ENCODE measurements at regions not wholly inside any gene's neighbourhood (a gene's known extent, or its start where the extent isn't known, plus 50 kb on each side); places are given as distances from the start of the nearest gene placed in this dataset.
"Not testable (repeated sequence)": the region's sequence is repeated elsewhere in the genome, so short reads cannot be mapped to it uniquely, and the experiment has no call there.

GRCh38 chr3:174482541-174482940 lies 376.6 kb upstream of the NAALADL2 start:
- H3K4me3 ChIP-seq (ENCODE audit: control insufficient read depth, low read depth, low read length), result no peak overlapping the region
- DNase-seq (ENCODE audit: low read depth), result no peak
- TF ChIP-seq, protein P1, sequence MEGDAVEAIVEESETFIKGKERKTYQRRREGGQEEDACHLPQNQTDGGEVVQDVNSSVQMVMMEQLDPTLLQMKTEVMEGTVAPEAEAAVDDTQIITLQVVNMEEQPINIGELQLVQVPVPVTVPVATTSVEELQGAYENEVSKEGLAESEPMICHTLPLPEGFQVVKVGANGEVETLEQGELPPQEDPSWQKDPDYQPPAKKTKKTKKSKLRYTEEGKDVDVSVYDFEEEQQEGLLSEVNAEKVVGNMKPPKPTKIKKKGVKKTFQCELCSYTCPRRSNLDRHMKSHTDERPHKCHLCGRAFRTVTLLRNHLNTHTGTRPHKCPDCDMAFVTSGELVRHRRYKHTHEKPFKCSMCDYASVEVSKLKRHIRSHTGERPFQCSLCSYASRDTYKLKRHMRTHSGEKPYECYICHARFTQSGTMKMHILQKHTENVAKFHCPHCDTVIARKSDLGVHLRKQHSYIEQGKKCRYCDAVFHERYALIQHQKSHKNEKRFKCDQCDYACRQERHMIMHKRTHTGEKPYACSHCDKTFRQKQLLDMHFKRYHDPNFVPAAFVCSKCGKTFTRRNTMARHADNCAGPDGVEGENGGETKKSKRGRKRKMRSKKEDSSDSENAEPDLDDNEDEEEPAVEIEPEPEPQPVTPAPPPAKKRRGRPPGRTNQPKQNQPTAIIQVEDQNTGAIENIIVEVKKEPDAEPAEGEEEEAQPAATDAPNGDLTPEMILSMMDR (IDR thresholded peaks at IDR 0.05; ENCODE audit: control insufficient read depth, insufficient read depth, low read depth, low read length, missing control alignments), result no peak

DNA sequence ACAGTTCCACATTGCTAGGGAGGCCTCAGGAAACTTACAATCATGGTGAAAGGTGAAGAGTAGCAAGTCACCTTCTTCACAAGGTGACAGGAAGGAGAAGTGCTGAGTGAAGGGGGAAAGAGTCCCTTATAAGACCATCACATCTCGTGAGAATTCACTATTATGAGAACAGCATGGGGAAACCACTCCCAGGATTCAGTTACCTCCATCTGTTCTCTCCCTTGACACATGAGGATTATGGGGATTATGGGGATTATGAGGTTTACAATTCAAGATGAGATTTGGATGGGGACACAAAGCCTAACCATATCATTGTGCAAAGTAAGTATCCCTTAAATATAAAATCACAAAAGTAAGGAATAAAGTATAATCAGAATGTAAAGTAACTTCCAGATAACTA lies 375.9 kb upstream of the NAALADL2 start:
- no peak for DNase-seq (ENCODE audit: low read depth)
- TF ChIP-seq, protein P1 (IDR thresholded peaks at IDR 0.05; ENCODE audit: control insufficient read depth, insufficient read depth, low read depth, low read length, missing control alignments), result no peak
- H3K4me3 ChIP-seq (ENCODE audit: control insufficient read depth, low read depth, low read length), result no peak overlapping the region

- not testable (repeated sequence) for H3K4me3 ChIP-seq (ENCODE audit: control insufficient read depth, low read depth, low read length)
These were observed 375.3 kb upstream of the NAALADL2 start for GRCh38 chr3:174483856-174484255.

DNA sequence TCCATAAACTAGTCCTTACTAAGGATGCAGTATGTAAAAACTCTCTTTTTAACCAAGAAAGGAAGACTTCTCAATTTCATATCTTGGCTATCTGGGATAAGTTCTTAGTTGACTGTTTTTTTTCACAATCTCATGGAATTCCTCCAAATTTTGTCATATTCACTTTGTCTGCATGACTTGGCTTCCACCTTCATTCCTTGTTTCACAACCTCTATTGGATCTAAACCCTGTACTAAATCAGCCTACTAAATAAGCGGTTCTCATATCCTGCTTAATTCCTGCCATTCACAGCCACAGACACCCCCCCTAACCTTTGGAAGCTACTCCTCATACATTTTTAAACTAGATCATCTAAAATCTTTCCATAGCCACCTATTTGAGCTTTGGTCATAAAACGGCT lies 370.6 kb upstream of the NAALADL2 start:
- TF ChIP-seq, protein P1 (IDR thresholded peaks at IDR 0.05; ENCODE audit: control insufficient read depth, insufficient read depth, low read depth, low read length, missing control alignments), result no peak
- DNase-seq (ENCODE audit: low read depth), result peak; percentile 37
- no peak overlapping the region for H3K4me3 ChIP-seq (ENCODE audit: control insufficient read depth, low read depth, low read length)

More at GRCh38 chr3:174483856-174484255, 375.3 kb upstream of the NAALADL2 start:
- not testable (repeated sequence) for DNase-seq (ENCODE audit: low read depth)

DNA sequence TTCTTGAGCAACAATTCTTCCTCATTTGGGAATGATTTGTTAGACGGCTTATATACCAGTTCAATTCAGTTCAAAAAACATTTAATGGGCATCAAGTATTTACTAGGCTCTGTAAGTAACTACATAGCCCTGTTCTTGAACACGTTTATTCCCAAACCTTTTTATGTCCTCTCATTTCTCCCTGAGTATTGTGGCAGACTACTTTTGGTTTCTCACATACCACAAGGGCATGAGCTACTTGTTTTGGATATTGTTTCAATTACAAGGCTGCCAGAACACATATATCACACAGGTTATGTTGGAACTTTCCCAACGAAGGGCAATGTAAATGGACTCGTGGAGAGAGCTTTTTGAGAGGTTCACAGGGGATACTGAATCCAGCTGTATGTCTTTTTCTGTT lies 363.8 kb upstream of the NAALADL2 start:
- H3K4me3 ChIP-seq (ENCODE audit: control insufficient read depth, low read depth, low read length), result no peak overlapping the region
- TF ChIP-seq, protein P1 (IDR thresholded peaks at IDR 0.05; ENCODE audit: control insufficient read depth, insufficient read depth, low read depth, low read length, missing control alignments), result no peak
- peak; percentile 2 for DNase-seq (ENCODE audit: low read depth)

DNA sequence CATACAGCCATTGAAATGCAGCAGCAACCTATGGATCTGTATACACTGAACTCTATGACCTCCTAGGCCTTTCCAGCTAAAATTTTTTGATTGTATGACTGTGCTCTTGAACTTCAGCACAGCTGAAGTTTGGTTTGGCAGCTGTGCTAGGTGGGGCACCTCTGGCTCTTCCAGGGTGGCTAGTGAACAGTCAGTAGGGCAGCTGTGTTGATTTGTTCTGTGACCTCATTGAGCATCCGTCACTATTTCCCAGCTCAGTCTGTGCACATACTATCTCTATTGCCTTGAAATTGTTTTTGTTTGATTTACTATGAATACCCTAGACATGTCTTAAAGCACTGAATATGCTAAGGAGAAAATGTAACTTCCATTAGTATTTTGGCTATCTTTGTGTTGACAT lies 363.2 kb upstream of the NAALADL2 start:
- no peak for DNase-seq (ENCODE audit: low read depth)
- TF ChIP-seq, protein P1 (IDR thresholded peaks at IDR 0.05; ENCODE audit: control insufficient read depth, insufficient read depth, low read depth, low read length, missing control alignments), result no peak
- H3K4me3 ChIP-seq (ENCODE audit: control insufficient read depth, low read depth, low read length), result no peak overlapping the region

- no peak for DNase-seq (ENCODE audit: low read depth)
- TF ChIP-seq, protein P1 (IDR thresholded peaks at IDR 0.05; ENCODE audit: control insufficient read depth, insufficient read depth, low read depth, low read length, missing control alignments), result no peak
- no peak overlapping the region for H3K4me3 ChIP-seq (ENCODE audit: control insufficient read depth, low read depth, low read length)
These were observed 360.5 kb upstream of the NAALADL2 start for GRCh38 chr3:174498638-174499037.

Data from AG09309 (cell line).